Thyroid gland (tissue), 4 donors: ENCODE measurements at regions not wholly inside any gene's neighbourhood (a gene's known extent, or its start where the extent isn't known, plus 50 kb on each side); places are given as distances from the start of the nearest gene placed in this dataset.

Experiments used
- POLR2A ChIP-seq, 2 donors: fragments of 450-650 bp; IDR thresholded peaks; one replicate each; pipeline ENCODE4 v1.6.1; 2017; ENCODE audit warnings: antibody characterized with exemption in 2 of 2, mild to moderate bottlenecking in 2 of 2, moderate library complexity in 1 of 2
- TF ChIP-seq, protein P1 (sequence below), 6 experiments: fragments of 200-600 bp in 3 of 6; fragments of 450-650 bp in 3 of 6; sonication (generic) in 3 of 6; IDR thresholded peaks; one replicate each; pipeline ENCODE4 v1.5.1; 2016 to 2019; ENCODE audit warnings: antibody characterized with exemption in 6 of 6, mild to moderate bottlenecking in 2 of 6, inconsistent platforms in 1 of 6, moderate library complexity in 1 of 6

- no peak for TF ChIP-seq POLR2A (IDR thresholded peaks at IDR 0.05)
- TF ChIP-seq, protein P1, sequence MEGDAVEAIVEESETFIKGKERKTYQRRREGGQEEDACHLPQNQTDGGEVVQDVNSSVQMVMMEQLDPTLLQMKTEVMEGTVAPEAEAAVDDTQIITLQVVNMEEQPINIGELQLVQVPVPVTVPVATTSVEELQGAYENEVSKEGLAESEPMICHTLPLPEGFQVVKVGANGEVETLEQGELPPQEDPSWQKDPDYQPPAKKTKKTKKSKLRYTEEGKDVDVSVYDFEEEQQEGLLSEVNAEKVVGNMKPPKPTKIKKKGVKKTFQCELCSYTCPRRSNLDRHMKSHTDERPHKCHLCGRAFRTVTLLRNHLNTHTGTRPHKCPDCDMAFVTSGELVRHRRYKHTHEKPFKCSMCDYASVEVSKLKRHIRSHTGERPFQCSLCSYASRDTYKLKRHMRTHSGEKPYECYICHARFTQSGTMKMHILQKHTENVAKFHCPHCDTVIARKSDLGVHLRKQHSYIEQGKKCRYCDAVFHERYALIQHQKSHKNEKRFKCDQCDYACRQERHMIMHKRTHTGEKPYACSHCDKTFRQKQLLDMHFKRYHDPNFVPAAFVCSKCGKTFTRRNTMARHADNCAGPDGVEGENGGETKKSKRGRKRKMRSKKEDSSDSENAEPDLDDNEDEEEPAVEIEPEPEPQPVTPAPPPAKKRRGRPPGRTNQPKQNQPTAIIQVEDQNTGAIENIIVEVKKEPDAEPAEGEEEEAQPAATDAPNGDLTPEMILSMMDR (IDR thresholded peaks at IDR 0.05), result no peak
These were observed 470.9 kb downstream of the TTLL7 start for GRCh38 chr1:83527987-83528386.
